ENCODE measurements at regions not wholly inside any gene's neighbourhood (a gene's known extent, or its start where the extent isn't known, plus 50 kb on each side); places are given as distances from the start of the nearest gene placed in this dataset.

DNA sequence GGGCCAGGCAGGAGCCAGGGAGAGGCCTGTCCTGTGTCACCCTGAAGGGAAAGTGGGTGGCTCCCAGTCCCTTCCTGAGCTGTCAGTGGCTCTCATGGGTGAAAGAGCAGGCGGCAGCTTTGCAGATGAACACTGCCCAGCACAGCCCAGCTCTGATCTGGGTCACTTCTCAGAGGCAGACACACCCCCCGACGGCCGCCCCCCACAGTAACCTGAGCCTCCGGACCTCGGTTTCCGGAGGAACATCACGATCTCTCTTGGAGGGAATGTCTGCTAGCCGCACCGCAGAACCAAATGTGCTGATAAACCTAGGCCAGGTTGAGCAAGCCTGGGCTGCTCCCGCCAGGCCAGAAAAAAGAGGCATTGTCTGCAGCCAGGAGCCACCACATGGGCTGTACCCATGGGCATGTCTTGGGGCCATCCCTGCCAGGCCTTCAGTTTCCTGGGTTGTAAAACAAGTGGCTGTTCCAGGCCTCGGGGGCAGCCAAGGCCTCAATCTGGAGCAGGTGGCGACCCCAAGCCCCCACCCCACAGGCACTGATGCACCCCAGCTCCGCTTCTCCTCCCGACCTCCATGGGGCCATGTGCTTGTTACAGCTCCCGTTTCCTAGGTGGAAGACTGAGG lies 57.6 kb downstream of the NCOR2 start:
- no peak for DNase-seq (ENCODE audit: extremely low spot score)
- ChIA-PET CTCF (no interaction called here), POLR2A (interaction anchor here (1.0 kb wide), 1 partner anchor 9 kb away, joined by 3 read pairs; no protein-coding TSS in a partner anchor)
- TF ChIP-seq FOXA1 (IDR thresholded peaks at IDR 0.05) = no peak
- no peak for TF ChIP-seq FOXM1 (IDR thresholded peaks at IDR 0.05; ENCODE audit: borderline replicate concordance)
- no peak for TF ChIP-seq SUZ12 (IDR thresholded peaks at IDR 0.05)
- no peak for TF ChIP-seq ELF4 (IDR thresholded peaks at IDR 0.05)
- TF ChIP-seq, protein P1, sequence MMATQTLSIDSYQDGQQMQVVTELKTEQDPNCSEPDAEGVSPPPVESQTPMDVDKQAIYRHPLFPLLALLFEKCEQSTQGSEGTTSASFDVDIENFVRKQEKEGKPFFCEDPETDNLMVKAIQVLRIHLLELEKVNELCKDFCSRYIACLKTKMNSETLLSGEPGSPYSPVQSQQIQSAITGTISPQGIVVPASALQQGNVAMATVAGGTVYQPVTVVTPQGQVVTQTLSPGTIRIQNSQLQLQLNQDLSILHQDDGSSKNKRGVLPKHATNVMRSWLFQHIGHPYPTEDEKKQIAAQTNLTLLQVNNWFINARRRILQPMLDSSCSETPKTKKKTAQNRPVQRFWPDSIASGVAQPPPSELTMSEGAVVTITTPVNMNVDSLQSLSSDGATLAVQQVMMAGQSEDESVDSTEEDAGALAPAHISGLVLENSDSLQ (IDR thresholded peaks at IDR 0.05) = no peak
- TF ChIP-seq BHLHE40 (IDR thresholded peaks at IDR 0.05; ENCODE audit: borderline replicate concordance) = no peak
- TF ChIP-seq ZNF384 (IDR thresholded peaks at IDR 0.05) = no peak
- TF ChIP-seq FOXK2 (IDR thresholded peaks at IDR 0.05) = no peak
- no peak for TF ChIP-seq NFRKB (IDR thresholded peaks at IDR 0.05)
- no peak for TF ChIP-seq SP1 (IDR thresholded peaks at IDR 0.05)
- TF ChIP-seq HDGF (IDR thresholded peaks at IDR 0.05; ENCODE audit: borderline replicate concordance) = no peak
- TF ChIP-seq CTBP1 (IDR thresholded peaks at IDR 0.05; ENCODE audit: borderline replicate concordance) = no peak
- no peak for TF ChIP-seq L3MBTL2 (conservative IDR thresholded peaks at IDR 0.05)
- TF ChIP-seq ARNT (IDR thresholded peaks at IDR 0.05) = no peak
- TF ChIP-seq LEF1 (IDR thresholded peaks at IDR 0.05; ENCODE audit: borderline replicate concordance) = no peak
- no peak for TF ChIP-seq TARDBP (IDR thresholded peaks at IDR 0.05)

DNA sequence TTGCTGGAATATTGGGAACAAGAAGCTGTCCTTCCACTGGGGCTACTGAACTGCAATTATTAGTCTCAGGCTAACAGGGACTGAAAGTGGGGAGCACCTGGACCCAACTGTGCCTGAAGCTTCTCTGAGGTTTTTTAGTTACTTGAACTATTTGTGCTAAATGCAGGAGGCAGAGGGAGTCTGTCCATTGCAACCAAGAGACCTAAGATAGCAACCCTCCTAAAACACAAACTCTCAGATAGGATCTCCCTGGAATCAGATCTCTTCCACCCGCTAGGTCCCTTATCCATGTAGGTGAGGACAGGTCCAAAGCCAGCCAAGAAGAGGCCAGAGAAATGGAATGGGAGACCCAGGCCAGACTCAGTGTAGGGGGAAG lies 58.1 kb downstream of the NCOR2 start:
- no peak for TF ChIP-seq FOXA1 (IDR thresholded peaks at IDR 0.05)
- no peak for TF ChIP-seq L3MBTL2 (conservative IDR thresholded peaks at IDR 0.05)
- TF ChIP-seq SP1 (IDR thresholded peaks at IDR 0.05) = no peak
- TF ChIP-seq TARDBP (IDR thresholded peaks at IDR 0.05) = no peak
- no peak for TF ChIP-seq BHLHE40 (IDR thresholded peaks at IDR 0.05; ENCODE audit: borderline replicate concordance)
- TF ChIP-seq ELF4 (IDR thresholded peaks at IDR 0.05) = no peak
- TF ChIP-seq HDGF (IDR thresholded peaks at IDR 0.05; ENCODE audit: borderline replicate concordance) = no peak
- TF ChIP-seq, protein P1 (IDR thresholded peaks at IDR 0.05) = no peak
- TF ChIP-seq ZNF384 (IDR thresholded peaks at IDR 0.05) = no peak
- no peak for TF ChIP-seq CTBP1 (IDR thresholded peaks at IDR 0.05; ENCODE audit: borderline replicate concordance)
- no peak for TF ChIP-seq FOXM1 (IDR thresholded peaks at IDR 0.05; ENCODE audit: borderline replicate concordance)
- POLR2A ChIA-PET = no interaction called here
- CTCF ChIA-PET = no interaction called here
- DNase-seq (ENCODE audit: extremely low spot score) = no peak

DNA sequence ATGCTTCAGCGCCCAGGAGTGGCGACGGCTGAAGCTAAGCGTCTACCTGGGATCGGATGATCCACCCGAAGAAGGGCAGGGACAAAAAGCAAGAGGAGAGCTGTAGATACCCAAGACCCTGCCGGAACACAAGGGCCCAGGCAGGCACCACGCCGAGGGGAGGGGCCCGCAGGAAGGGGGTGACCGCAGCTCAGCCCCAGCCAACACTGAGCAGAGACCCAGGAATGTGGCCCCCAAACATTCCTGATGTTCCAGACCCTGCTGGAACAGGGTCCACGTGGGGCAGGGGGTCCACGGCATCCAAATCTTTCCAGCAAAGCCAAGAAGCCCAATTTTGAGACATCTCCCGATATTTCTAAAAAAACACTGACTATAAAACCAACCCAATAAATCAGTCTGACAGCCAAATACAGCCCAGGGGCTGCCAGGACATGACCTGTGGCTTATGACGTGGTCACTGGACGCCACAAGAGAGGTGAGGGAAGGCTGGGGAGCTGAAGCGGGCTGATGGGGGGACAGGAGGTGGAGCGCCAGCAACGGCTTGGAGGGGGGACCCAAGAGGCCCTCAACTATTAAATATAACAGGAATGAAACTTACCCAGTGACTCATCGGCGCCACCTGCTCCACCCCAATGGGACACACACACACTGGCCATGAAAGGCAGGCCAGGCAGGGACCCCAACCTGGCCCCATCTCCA lies 58.9 kb downstream of the NCOR2 start:
- TF ChIP-seq FOXM1 (IDR thresholded peaks at IDR 0.05; ENCODE audit: borderline replicate concordance) (no peak), FOXK2 (IDR thresholded peaks at IDR 0.05) (no peak), FOXA1 (IDR thresholded peaks at IDR 0.05) (no peak)
- TF ChIP-seq, protein P1 (IDR thresholded peaks at IDR 0.05) = peak; percentile 63
- ChIA-PET POLR2A (no interaction called here), CTCF (no interaction called here)
- DNase-seq (ENCODE audit: extremely low spot score) = no peak

DNA sequence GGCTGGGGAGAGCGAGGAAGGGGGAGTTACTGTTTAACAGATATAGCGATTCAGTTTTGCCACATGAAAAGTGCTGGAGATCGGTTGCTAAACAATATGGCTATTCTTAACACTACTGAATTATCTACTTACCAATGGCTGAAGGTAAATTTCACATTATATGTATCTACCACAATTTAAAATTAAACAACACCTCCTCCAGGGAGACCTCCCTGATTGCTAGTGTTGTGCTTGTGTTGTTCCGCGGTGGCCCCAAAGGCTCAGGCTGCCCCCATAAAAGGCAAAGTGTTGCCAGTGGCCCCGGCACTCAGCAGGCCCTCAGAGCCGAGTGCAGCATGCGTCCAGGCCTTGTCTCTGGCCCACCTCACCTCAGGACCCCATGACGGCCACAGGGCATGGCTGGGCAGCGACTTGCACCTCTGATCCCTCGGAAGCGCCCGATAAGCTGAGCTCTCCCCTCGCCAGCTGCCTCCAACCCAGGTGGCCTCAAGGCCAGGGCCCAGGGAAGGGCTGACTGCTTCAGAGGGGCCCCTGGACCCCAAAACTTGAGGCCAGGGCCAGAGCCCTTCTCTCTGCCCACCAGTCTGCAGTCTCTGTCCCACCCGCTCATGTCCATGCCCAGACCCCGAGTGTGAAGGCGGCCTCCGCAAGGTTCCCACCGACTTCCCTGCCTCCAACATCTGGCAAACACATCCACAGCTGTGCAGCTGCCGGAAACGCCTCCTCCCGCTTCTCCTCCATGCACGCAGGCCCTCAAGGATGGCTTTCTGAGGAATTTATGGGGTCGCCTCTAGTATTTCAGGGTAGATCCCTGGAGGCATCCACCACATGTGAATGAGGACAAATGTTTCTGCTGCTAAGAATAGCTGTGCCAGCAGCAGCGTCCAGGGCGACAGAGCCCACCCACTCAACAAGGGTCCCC lies 60.0 kb downstream of the NCOR2 start:
- CTCF ChIA-PET = no interaction called here
- no peak for DNase-seq (ENCODE audit: extremely low spot score)
- TF ChIP-seq L3MBTL2 (conservative IDR thresholded peaks at IDR 0.05) (no peak), SP1 (IDR thresholded peaks at IDR 0.05) (no peak), NFRKB (IDR thresholded peaks at IDR 0.05) (no peak), HDGF (IDR thresholded peaks at IDR 0.05; ENCODE audit: borderline replicate concordance) (no peak), CTBP1 (IDR thresholded peaks at IDR 0.05; ENCODE audit: borderline replicate concordance) (no peak), ARNT (IDR thresholded peaks at IDR 0.05) (no peak), FOXM1 (IDR thresholded peaks at IDR 0.05; ENCODE audit: borderline replicate concordance) (no peak), SUZ12 (IDR thresholded peaks at IDR 0.05) (no peak), BHLHE40 (IDR thresholded peaks at IDR 0.05; ENCODE audit: borderline replicate concordance) (no peak), LEF1 (IDR thresholded peaks at IDR 0.05; ENCODE audit: borderline replicate concordance) (no peak), FOXK2 (IDR thresholded peaks at IDR 0.05) (no peak), TARDBP (IDR thresholded peaks at IDR 0.05) (no peak), FOXA1 (IDR thresholded peaks at IDR 0.05) (no peak), ZNF384 (IDR thresholded peaks at IDR 0.05) (no peak), ELF4 (IDR thresholded peaks at IDR 0.05) (no peak)
- TF ChIP-seq, protein P1 (IDR thresholded peaks at IDR 0.05) = no peak
- POLR2A ChIA-PET = no interaction called here

DNA sequence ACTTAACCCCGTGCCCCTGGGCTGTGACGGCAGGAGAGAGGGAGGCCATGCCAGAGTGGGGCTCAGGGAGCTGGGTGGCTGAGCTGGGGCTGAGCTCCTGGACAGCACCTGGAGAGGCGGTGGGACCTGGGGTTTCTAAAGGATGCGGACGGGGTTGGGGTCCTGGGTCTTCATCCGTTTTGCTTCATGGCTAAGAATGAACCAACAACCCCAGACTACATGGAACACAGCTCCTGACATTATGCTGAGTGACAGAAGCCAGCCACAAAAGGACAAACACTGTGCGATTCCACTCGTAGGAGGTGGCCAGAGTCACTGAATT lies 60.6 kb downstream of the NCOR2 start:
- CTCF ChIA-PET = no interaction called here
- TF ChIP-seq L3MBTL2 (conservative IDR thresholded peaks at IDR 0.05) (no peak), CTBP1 (IDR thresholded peaks at IDR 0.05; ENCODE audit: borderline replicate concordance) (no peak), SP1 (IDR thresholded peaks at IDR 0.05) (no peak), HDGF (IDR thresholded peaks at IDR 0.05; ENCODE audit: borderline replicate concordance) (no peak), SUZ12 (IDR thresholded peaks at IDR 0.05) (no peak), LEF1 (IDR thresholded peaks at IDR 0.05; ENCODE audit: borderline replicate concordance) (no peak), FOXA1 (IDR thresholded peaks at IDR 0.05) (no peak), ARNT (IDR thresholded peaks at IDR 0.05) (no peak), FOXK2 (IDR thresholded peaks at IDR 0.05) (no peak), FOXM1 (IDR thresholded peaks at IDR 0.05; ENCODE audit: borderline replicate concordance) (no peak), TARDBP (IDR thresholded peaks at IDR 0.05) (no peak), ELF4 (IDR thresholded peaks at IDR 0.05) (no peak), BHLHE40 (IDR thresholded peaks at IDR 0.05; ENCODE audit: borderline replicate concordance) (no peak), ZNF384 (IDR thresholded peaks at IDR 0.05) (no peak), NFRKB (IDR thresholded peaks at IDR 0.05) (no peak)
- TF ChIP-seq, protein P1 (IDR thresholded peaks at IDR 0.05) = no peak
- POLR2A ChIA-PET = no interaction called here

More for the DNA sequence above, 60.6 kb downstream of the NCOR2 start:
- DNase-seq (ENCODE audit: extremely low spot score) = no peak
